Parathyroid adenoma (tissue), 2 donors: ENCODE measurements at regions not wholly inside any gene's neighbourhood (a gene's known extent, or its start where the extent isn't known, plus 50 kb on each side); places are given as distances from the start of the nearest gene placed in this dataset.

Experiments
- H2AFZ ChIP-seq: fragments of 300-600 bp; sonication (generic); one replicate; pipeline ENCODE4 v1.7.0; 2017; ENCODE audit warnings: antibody characterized with exemption, mild to moderate bottlenecking
- H3K27ac ChIP-seq: fragments of 300-600 bp; sonication (generic); one replicate; pipeline ENCODE4 v1.7.0; 2017
- H3K27me3 ChIP-seq: fragments of 300-600 bp; sonication (generic); one replicate; pipeline ENCODE4 v1.7.0; 2017; ENCODE audit warnings: low read length; ENCODE audit not compliant: control insufficient read depth, insufficient read depth
- H3K36me3 ChIP-seq: fragments of 300-600 bp; sonication (generic); one replicate; pipeline ENCODE4 v1.7.0; 2017; ENCODE audit warnings: low read length; ENCODE audit not compliant: control insufficient read depth, insufficient read depth
- H3K4me1 ChIP-seq: fragments of 300-600 bp; sonication (generic); one replicate; pipeline ENCODE4 v1.7.0; 2017; ENCODE audit warnings: control low read depth
- H3K4me2 ChIP-seq: fragments of 300-600 bp; sonication (generic); one replicate; pipeline ENCODE4 v1.7.0; 2017; ENCODE audit warnings: low read length
- H3K4me3 ChIP-seq: fragments of 300-600 bp; sonication (generic); one replicate; pipeline ENCODE4 v1.7.0; 2017; ENCODE audit warnings: low read depth, low read length
- H3K79me2 ChIP-seq: fragments of 300-600 bp; sonication (generic); one replicate; pipeline ENCODE4 v1.7.0; 2017; ENCODE audit warnings: control low read depth
- H3K9ac ChIP-seq: fragments of 300-600 bp; sonication (generic); one replicate; pipeline ENCODE4 v1.7.0; 2017; ENCODE audit warnings: mild to moderate bottlenecking
- H3K9me3 ChIP-seq: fragments of 300-600 bp; sonication (generic); one replicate; pipeline ENCODE4 v1.7.0; 2017; ENCODE audit warnings: low read length; ENCODE audit not compliant: control insufficient read depth
- TF ChIP-seq, protein P1 (sequence below): fragments of 300-600 bp; sonication (generic); IDR thresholded peaks from one replicate; pipeline ENCODE4 v1.7.0; 2017; ENCODE audit warnings: antibody characterized with exemption, mild to moderate bottlenecking
- donor health status: primary hyperparathyroidism.

GRCh38 chr2:72011370-72011689 is 136.3 kb downstream of the CYP26B1 start:
- no peak overlapping the region for H3K4me3 ChIP-seq
- H3K9ac ChIP-seq: no peak overlapping the region
- no peak overlapping the region for H2AFZ ChIP-seq
- no peak overlapping the region for H3K27ac ChIP-seq
- no peaks in the 10 kb centered on the region for H3K4me1 ChIP-seq
- H3K36me3 ChIP-seq: no peaks in the 10 kb centered on the region
- H3K4me2 ChIP-seq: no peak overlapping the region
- H3K79me2 ChIP-seq: no peaks in the 10 kb centered on the region
- H3K27me3 ChIP-seq: no peaks in the 10 kb centered on the region
- TF ChIP-seq, protein P1, sequence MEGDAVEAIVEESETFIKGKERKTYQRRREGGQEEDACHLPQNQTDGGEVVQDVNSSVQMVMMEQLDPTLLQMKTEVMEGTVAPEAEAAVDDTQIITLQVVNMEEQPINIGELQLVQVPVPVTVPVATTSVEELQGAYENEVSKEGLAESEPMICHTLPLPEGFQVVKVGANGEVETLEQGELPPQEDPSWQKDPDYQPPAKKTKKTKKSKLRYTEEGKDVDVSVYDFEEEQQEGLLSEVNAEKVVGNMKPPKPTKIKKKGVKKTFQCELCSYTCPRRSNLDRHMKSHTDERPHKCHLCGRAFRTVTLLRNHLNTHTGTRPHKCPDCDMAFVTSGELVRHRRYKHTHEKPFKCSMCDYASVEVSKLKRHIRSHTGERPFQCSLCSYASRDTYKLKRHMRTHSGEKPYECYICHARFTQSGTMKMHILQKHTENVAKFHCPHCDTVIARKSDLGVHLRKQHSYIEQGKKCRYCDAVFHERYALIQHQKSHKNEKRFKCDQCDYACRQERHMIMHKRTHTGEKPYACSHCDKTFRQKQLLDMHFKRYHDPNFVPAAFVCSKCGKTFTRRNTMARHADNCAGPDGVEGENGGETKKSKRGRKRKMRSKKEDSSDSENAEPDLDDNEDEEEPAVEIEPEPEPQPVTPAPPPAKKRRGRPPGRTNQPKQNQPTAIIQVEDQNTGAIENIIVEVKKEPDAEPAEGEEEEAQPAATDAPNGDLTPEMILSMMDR: no peak
- H3K9me3 ChIP-seq: no peaks in the 10 kb centered on the region

- no peaks in the 10 kb centered on the region for H3K27me3 ChIP-seq
- TF ChIP-seq, protein P1: no peak
- no peak overlapping the region for H3K4me2 ChIP-seq
Observed at GRCh38 chr2:72010647-72011369, 136.9 kb downstream of the CYP26B1 start.

GRCh38 chr2:72008608-72009007 is 139.1 kb downstream of the CYP26B1 start:
- no peaks in the 10 kb centered on the region for H3K9me3 ChIP-seq
- H3K36me3 ChIP-seq: no peaks in the 10 kb centered on the region
- no peak overlapping the region for H3K4me2 ChIP-seq
- H3K4me3 ChIP-seq: no peak overlapping the region
- H3K27me3 ChIP-seq: no peaks in the 10 kb centered on the region
- H3K4me1 ChIP-seq: no peaks in the 10 kb centered on the region
- no peak overlapping the region for H2AFZ ChIP-seq
- H3K9ac ChIP-seq: no peak overlapping the region
- no peak overlapping the region for H3K27ac ChIP-seq
- no peaks in the 10 kb centered on the region for H3K79me2 ChIP-seq
- TF ChIP-seq, protein P1: no peak

More at GRCh38 chr2:72010647-72011369, 136.9 kb downstream of the CYP26B1 start:
- Histone ChIP-seq H3K27ac (no peak overlapping the region), H3K9me3 (no peaks in the 10 kb centered on the region), H3K79me2 (no peaks in the 10 kb centered on the region), H3K9ac (no peak overlapping the region), H3K4me1 (no peaks in the 10 kb centered on the region), H3K4me3 (no peak overlapping the region), H2AFZ (no peak overlapping the region), H3K36me3 (no peaks in the 10 kb centered on the region)

DNA sequence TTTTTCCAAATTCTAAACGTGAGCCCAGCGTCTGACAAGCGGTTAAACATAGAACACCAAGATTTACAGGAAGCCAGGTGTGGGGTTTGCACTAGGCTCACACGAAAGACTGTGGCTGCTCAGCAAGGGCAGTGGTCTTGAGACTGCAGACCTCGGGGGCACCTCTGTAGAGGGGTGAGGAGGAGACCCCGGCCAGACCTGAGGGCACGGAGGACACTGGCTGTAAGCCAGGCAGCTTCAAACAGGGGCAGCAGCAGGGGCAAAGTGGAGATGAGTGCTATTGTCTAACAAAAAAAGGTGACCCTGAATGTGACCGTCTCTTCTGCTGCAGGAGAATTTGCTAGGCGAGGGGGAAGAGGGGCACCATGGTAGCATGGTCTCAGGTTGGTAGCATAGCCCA is 140.3 kb downstream of the CYP26B1 start:
- Histone ChIP-seq H3K4me2 (no peak overlapping the region), H3K9me3 (no peaks in the 10 kb centered on the region), H3K4me3 (no peak overlapping the region), H3K4me1 (no peaks in the 10 kb centered on the region), H2AFZ (no peak overlapping the region), H3K79me2 (no peaks in the 10 kb centered on the region), H3K27me3 (no peaks in the 10 kb centered on the region), H3K36me3 (no peaks in the 10 kb centered on the region), H3K9ac (no peak overlapping the region), H3K27ac (no peak overlapping the region)
- TF ChIP-seq, protein P1: no peak

DNA sequence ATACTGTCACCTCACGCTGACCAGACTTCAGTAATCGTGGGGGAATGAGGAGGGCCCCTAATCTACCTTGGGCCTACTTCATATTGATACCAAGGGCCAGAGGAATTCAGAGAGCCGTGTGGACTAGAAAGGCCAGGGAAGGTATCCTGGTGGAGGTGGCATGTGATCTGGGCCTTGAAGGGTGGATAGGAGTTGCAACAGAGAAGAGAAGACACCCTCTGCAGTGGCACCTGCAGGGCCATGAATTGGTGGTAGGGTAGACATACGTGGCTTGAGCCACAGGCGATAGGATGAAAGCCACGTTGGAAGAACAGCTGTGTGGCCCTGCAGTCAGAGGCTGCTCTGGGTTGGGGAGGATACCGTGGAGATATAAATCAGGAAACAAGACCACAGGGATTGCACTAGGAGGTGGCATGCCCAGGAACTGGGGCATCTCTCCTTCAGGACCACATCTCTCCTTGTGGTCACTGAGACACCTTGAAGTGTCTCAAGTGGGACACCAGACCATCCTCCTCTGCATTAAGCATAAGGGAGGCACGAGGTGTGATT is 141.4 kb downstream of the CYP26B1 start:
- Histone ChIP-seq H3K36me3 (no peaks in the 10 kb centered on the region), H3K27me3 (no peaks in the 10 kb centered on the region), H2AFZ (no peak overlapping the region), H3K9me3 (no peaks in the 10 kb centered on the region), H3K4me1 (no peaks in the 10 kb centered on the region), H3K9ac (no peak overlapping the region), H3K4me3 (no peak overlapping the region), H3K4me2 (no peak overlapping the region), H3K79me2 (no peaks in the 10 kb centered on the region), H3K27ac (no peak overlapping the region)
- TF ChIP-seq, protein P1: no peak
